ENCODE measurements at regions not wholly inside any gene's neighbourhood (a gene's known extent, or its start where the extent isn't known, plus 50 kb on each side); places are given as distances from the start of the nearest gene placed in this dataset.

GRCh38 chr10:60463746-60464145, 74.1 kb upstream of the ANK3 start:
- no peak for DNase-seq

GRCh38 chr10:60461688-60462087, 72.0 kb upstream of the ANK3 start:
- no peak for DNase-seq

GRCh38 chr10:60459701-60460457, 70.2 kb upstream of the ANK3 start:
- DNase-seq: no peak

GRCh38 chr10:60456053-60456452, 66.4 kb upstream of the ANK3 start:
- no peak for DNase-seq

- DNase-seq: no peak
These were observed 64.7 kb upstream of the ANK3 start for GRCh38 chr10:60454336-60454735.

- no peak for DNase-seq
These were observed 63.4 kb upstream of the ANK3 start for GRCh38 chr10:60453036-60453435.

- no peak for DNase-seq
These were observed 60.6 kb upstream of the ANK3 start for GRCh38 chr10:60450291-60450690.

- no peak for DNase-seq
These were observed 58.6 kb upstream of the ANK3 start for GRCh38 chr10:60448246-60448645.

- DNase-seq: no peak
These were observed 57.2 kb upstream of the ANK3 start for GRCh38 chr10:60446851-60447250.

GRCh38 chr10:60446070-60446833, 56.6 kb upstream of the ANK3 start:
- no peak for DNase-seq

- no peak for DNase-seq
These were observed 54.9 kb upstream of the ANK3 start for GRCh38 chr10:60444494-60445064.

- no peak for DNase-seq
These were observed 53.7 kb upstream of the ANK3 start for GRCh38 chr10:60443346-60443745.

- no peak for DNase-seq
These were observed 51.8 kb upstream of the ANK3 start for GRCh38 chr10:60441515-60441914.

GRCh38 chr10:60439641-60440040, 50.0 kb upstream of the ANK3 start:
- no peak for DNase-seq

All from NCI-H524 treated with DMSO at 0.1 percent for 48 hours (cell line).